Epithelial cell of esophagus (primary cell): ENCODE measurements at regions not wholly inside any gene's neighbourhood (a gene's known extent, or its start where the extent isn't known, plus 50 kb on each side); places are given as distances from the start of the nearest gene placed in this dataset.

Experiments
- DNase-seq: peaks from one replicate; pipeline ENCODE4 v3.0.0; 2010; ENCODE audit warnings: low read depth
- H3K4me3 ChIP-seq: 2 replicates; pipeline ENCODE4 v1.5.1; 2011; ENCODE audit warnings: mild to moderate bottlenecking, low read length, control low read depth
- CTCF ChIP-seq: IDR thresholded peaks from 2 replicates; pipeline ENCODE4 v1.5.1; 2011; ENCODE audit warnings: low read depth, mild to moderate bottlenecking, low read length, control low read depth, inconsistent platforms; ENCODE audit not compliant: insufficient read depth; ENCODE audit errors: missing control alignments

DNA sequence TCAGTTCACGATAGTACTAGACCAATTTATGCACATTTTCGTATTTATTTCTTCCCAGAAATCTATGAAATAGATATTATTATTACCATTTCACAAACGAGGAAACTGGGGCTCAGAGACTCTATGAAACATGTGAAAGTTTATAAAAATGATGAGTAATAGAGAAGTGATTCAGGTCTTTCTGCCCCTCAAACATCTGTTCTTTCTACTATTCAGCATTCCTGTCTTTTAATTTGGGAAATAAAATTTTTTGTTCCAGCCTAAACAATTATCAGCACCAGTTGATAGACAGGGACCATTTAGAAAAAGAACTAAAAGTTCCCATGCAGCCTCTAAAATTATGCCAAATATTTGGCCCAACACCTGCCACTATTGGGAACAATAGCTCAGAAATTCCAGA is 585.1 kb downstream of the PTPRC start:
- H3K4me3 ChIP-seq: no peak overlapping the region
- DNase-seq: no peak
- no peak for TF ChIP-seq CTCF

GRCh38 chr1:199226163-199226562 is 587.3 kb downstream of the PTPRC start:
- peak; percentile 69 for DNase-seq
- no peak for TF ChIP-seq CTCF
- no peak overlapping the region for H3K4me3 ChIP-seq

DNA sequence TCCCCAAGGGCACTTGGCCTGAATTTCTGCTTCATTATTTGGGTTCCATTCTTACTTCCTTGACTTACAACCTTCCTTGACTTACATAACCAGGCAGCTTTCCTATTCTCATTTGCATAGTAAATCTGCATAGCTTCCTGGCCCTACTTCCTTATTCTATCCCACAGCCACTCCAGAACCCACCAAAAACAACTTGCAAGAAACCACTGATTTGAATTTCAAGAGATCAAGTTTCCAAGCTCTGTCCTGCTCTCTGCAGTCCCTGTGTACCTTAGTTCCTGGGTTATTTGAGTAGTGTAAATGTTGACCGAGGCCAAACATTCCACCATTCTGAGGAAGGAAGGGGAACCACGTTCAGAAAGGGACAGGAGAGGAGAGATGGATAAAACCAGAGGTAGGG is 603.3 kb downstream of the PTPRC start:
- no peak overlapping the region for H3K4me3 ChIP-seq
- no peak for TF ChIP-seq CTCF
- DNase-seq: no peak

- TF ChIP-seq CTCF: no peak
- no peak for DNase-seq
- H3K4me3 ChIP-seq: no peak overlapping the region
Observed at GRCh38 chr1:199242601-199243000, 603.8 kb downstream of the PTPRC start.

DNA sequence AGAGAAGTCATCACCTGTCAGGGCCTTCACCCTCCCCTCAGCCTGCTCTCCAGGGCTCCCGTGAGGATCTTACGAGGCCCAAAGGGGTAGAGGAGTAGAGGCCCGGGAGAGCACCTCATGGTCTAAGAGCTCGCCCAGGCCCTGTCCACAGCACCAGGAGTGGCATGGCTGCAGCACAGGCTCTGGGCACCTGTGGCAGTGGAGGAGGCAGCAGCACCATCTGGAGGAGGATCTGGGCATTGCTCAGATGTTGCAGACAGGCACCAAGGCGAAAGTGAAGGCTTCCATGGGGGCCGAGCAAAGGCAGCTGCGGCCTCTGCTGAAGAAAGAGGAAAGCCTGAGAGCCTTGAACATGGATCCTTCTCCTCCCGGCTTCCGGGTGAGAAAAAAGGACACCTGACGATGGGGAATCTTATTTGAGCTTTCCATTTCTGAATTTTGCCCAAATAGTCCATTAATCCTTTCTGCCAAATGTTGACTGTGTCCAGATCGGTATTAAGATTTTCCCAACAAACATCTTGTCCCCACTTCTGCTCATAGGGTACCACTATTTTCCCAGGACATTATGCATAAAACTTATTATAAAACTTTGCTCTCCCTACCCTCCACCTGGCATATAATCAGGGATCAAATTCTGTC is 604.7 kb downstream of the PTPRC start:
- no peak overlapping the region for H3K4me3 ChIP-seq
- peak; percentile 81 for TF ChIP-seq CTCF
- DNase-seq: peak; percentile 64

DNA sequence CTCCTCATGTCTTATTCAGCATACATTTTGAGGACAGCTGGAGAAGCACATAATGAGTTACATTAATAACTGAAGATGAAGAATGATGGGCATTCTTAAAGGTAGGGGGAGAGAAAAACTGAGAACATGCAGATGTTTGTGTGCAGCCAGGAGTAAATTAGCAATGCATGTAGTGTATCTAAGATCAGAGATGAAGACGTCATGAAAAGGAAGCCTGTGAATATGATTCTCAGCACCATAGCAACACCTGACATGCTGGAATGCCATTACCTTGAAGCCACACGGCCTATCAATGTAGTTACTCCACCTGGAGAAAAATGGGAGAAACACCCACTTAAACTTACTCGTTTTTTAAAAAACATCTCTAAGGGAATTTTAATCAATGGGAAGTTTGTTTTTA is 607.1 kb downstream of the PTPRC start:
- H3K4me3 ChIP-seq: no peak overlapping the region
- DNase-seq: no peak
- TF ChIP-seq CTCF: no peak

DNA sequence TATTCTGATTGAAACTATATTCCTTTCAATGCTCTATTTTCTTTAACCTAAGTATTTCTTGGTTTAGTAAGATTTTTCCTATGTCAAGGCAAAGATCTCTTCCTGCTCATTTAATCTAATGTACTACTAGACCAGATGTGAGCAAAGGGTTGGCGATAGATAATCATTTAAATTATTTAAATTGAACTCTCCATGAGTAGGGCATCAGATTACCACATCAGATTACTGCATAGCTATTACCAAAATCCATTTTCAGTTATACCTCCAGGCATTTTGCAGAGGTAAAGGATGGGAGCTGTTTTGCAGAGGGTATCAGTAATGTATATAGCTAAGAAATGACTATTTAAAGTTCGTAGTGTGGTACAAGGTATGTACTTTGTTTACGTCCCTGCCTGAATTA is 607.9 kb downstream of the PTPRC start:
- no peak overlapping the region for H3K4me3 ChIP-seq
- no peak for DNase-seq
- no peak for TF ChIP-seq CTCF
